H9 (cell line): ENCODE measurements at regions not wholly inside any gene's neighbourhood (a gene's known extent, or its start where the extent isn't known, plus 50 kb on each side); places are given as distances from the start of the nearest gene placed in this dataset.

Experiments used
- DNase-seq: peaks from one replicate; pipeline ENCODE4 v3.0.0-alpha.2; 2017
- H2AFZ ChIP-seq: one replicate; pipeline ENCODE4 v1.6.1; 2013; ENCODE audit warnings: mild to moderate bottlenecking, low read length, control low read depth, moderate library complexity
- H2AK5ac ChIP-seq: 2 replicates; pipeline ENCODE4 v1.6.1; 2013; ENCODE audit warnings: low read length, control low read depth, mixed read lengths; ENCODE audit not compliant: insufficient read length
- H2BK120ac ChIP-seq: one replicate; pipeline ENCODE4 v1.6.1; 2013; ENCODE audit warnings: low read depth, mild to moderate bottlenecking, low read length, control low read depth, inconsistent platforms; ENCODE audit not compliant: poor library complexity, severe bottlenecking
- H2BK12ac ChIP-seq: 2 replicates; pipeline ENCODE4 v1.6.1; 2013; ENCODE audit warnings: low read length, control low read depth, mixed read lengths, low read depth; ENCODE audit not compliant: insufficient read length
- H2BK15ac ChIP-seq: 2 replicates; pipeline ENCODE4 v1.6.1; 2013; ENCODE audit warnings: low read depth, low read length, control low read depth
- H2BK20ac ChIP-seq: one replicate; pipeline ENCODE4 v1.6.1; 2013; ENCODE audit warnings: low read depth, mild to moderate bottlenecking, low read length, control low read depth, inconsistent platforms; ENCODE audit not compliant: poor library complexity, severe bottlenecking
- H2BK5ac ChIP-seq: 2 replicates; pipeline ENCODE4 v1.6.1; 2013; ENCODE audit warnings: low read length, control low read depth, mixed read lengths; ENCODE audit not compliant: insufficient read length
- H3K14ac ChIP-seq: 2 replicates; pipeline ENCODE4 v1.6.1; 2013; ENCODE audit warnings: low read length, control low read depth; ENCODE audit not compliant: insufficient read depth
- H3K18ac ChIP-seq: 2 replicates; pipeline ENCODE4 v1.6.1; 2013; ENCODE audit warnings: low read depth, mild to moderate bottlenecking, mixed read lengths, low read length, control low read depth; ENCODE audit not compliant: insufficient read length
- H3K23ac ChIP-seq: 2 replicates; pipeline ENCODE4 v1.6.1; 2013; ENCODE audit warnings: low read length, control low read depth, mixed read lengths, low read depth; ENCODE audit not compliant: insufficient read length
- H3K23me2 ChIP-seq: 2 replicates; pipeline ENCODE4 v1.6.1; 2013; ENCODE audit warnings: low read depth, mild to moderate bottlenecking, mixed read lengths, low read length, control low read depth; ENCODE audit not compliant: insufficient read length, poor library complexity, severe bottlenecking
- H3K27ac ChIP-seq: 2 replicates; pipeline ENCODE4 v1.5.1; 2013; ENCODE audit warnings: low read length, control low read depth, mixed read lengths, low read depth; ENCODE audit not compliant: insufficient read length
- H3K27me3 ChIP-seq: 2 replicates; pipeline ENCODE4 v1.6.1; 2013; ENCODE audit warnings: low read length, control low read depth, inconsistent platforms; ENCODE audit not compliant: insufficient read depth
- H3K4ac ChIP-seq: 2 replicates; pipeline ENCODE4 v1.6.1; 2013; ENCODE audit warnings: low read depth, mild to moderate bottlenecking, control low read depth, inconsistent platforms, low read length, moderate library complexity
- H3K4me1 ChIP-seq: 2 replicates; pipeline ENCODE4 v1.6.1; 2013; ENCODE audit warnings: low read length, control low read depth, inconsistent platforms; ENCODE audit not compliant: insufficient read depth
- H3K4me2 ChIP-seq: 2 replicates; pipeline ENCODE4 v1.6.1; 2013; ENCODE audit warnings: low read length, control low read depth, mixed read lengths; ENCODE audit not compliant: insufficient read length, insufficient read depth
- H3K56ac ChIP-seq: 2 replicates; pipeline ENCODE4 v1.6.1; 2013; ENCODE audit warnings: low read depth, mild to moderate bottlenecking, mixed read lengths, low read length, control low read depth; ENCODE audit not compliant: insufficient read length
- H3K79me1 ChIP-seq: 2 replicates; pipeline ENCODE4 v1.6.1; 2013; ENCODE audit warnings: low read depth, mild to moderate bottlenecking, moderate library complexity, low read length, control low read depth, inconsistent platforms; ENCODE audit not compliant: insufficient read depth, poor library complexity, severe bottlenecking
- H3K79me2 ChIP-seq: 2 replicates; pipeline ENCODE4 v1.6.1; 2013; ENCODE audit warnings: low read length, control low read depth, inconsistent platforms; ENCODE audit not compliant: insufficient read depth
- H3K9ac ChIP-seq: 2 replicates; pipeline ENCODE4 v1.6.1; 2013; ENCODE audit warnings: low read length, control low read depth, mixed read lengths; ENCODE audit not compliant: insufficient read length; ENCODE audit errors: extremely low read depth
- H3K9me3 ChIP-seq: one replicate; pipeline ENCODE4 v1.6.1; 2013; ENCODE audit warnings: low read depth, low read length, inconsistent platforms; ENCODE audit not compliant: control insufficient read depth
- H3T11ph ChIP-seq: one replicate; pipeline ENCODE4 v1.6.1; 2013; ENCODE audit warnings: mild to moderate bottlenecking, low read length, control low read depth, inconsistent platforms
- H4K20me1 ChIP-seq: one replicate; pipeline ENCODE4 v1.6.1; 2013; ENCODE audit not compliant: control insufficient read depth, insufficient read length, insufficient read depth
- H4K5ac ChIP-seq: 2 replicates; pipeline ENCODE4 v1.6.1; 2013; ENCODE audit warnings: low read depth, mild to moderate bottlenecking, mixed read lengths, low read length, control low read depth; ENCODE audit not compliant: insufficient read length
- H4K8ac ChIP-seq: replicated peaks from 2 replicates; pipeline ENCODE4 v1.6.1; 2013; ENCODE audit warnings: low read length, control low read depth, mixed read lengths, low read depth; ENCODE audit not compliant: insufficient read length
- H4K91ac ChIP-seq: 2 replicates; pipeline ENCODE4 v1.6.1; 2013; ENCODE audit warnings: low read depth, mild to moderate bottlenecking, moderate library complexity, mixed read lengths, low read length, control low read depth; ENCODE audit not compliant: insufficient read length
- H3K27ac Mint-ChIP-seq, 3 experiments: 2 replicates in 2 of 3; 3 replicates in 1 of 3; pipeline ENCODE4 v1.8.0; 2020 to 2021; ENCODE audit warnings: mixed read lengths in 3 of 3, mild to moderate bottlenecking in 1 of 3, moderate library complexity in 1 of 3
- H3K27me3 Mint-ChIP-seq: 2 replicates; pipeline ENCODE4 v1.8.0; 2021; ENCODE audit warnings: low read depth, mild to moderate bottlenecking, moderate library complexity, mixed read lengths
- H3K36me3 Mint-ChIP-seq, 3 experiments: 2 replicates in 2 of 3; 3 replicates in 1 of 3; pipeline ENCODE4 v1.8.0; 2020 to 2021; ENCODE audit warnings: low read depth in 3 of 3, mixed read lengths in 3 of 3; ENCODE audit not compliant: insufficient read depth in 1 of 3
- H3K4me1 Mint-ChIP-seq, 2 experiments: 2 replicates each; pipeline ENCODE4 v1.8.0; 2020; ENCODE audit warnings: mixed read lengths in 2 of 2
- H3K4me3 Mint-ChIP-seq, 2 experiments: 2 replicates in 1 of 2; 3 replicates in 1 of 2; pipeline ENCODE4 v1.8.0; 2020 to 2021; ENCODE audit warnings: mild to moderate bottlenecking in 2 of 2, mixed read lengths in 2 of 2, moderate library complexity in 1 of 2
- H3K9me3 Mint-ChIP-seq, 2 experiments: 2 replicates in 1 of 2; 3 replicates in 1 of 2; pipeline ENCODE4 v1.8.0; 2020; ENCODE audit warnings: mild to moderate bottlenecking in 2 of 2, mixed read lengths in 2 of 2, moderate library complexity in 1 of 2
- WGBS: extraction: QIAGEN DNeasy Blood & Tissue Kit; methylation state at CpG from one replicate; pipeline ENCODE4 v1.1.7; 2013; ENCODE audit warnings: missing lambda C conversion rate, low lambda C conversion rate, mixed read lengths; ENCODE audit not compliant: insufficient read length; ENCODE audit errors: extremely low coverage; 5-methylcytosine and 5-hydroxymethylcytosine counted together
- TF ChIP-seq, protein P1 (sequence below): fragments of 200-600 bp; sonication (generic); conservative IDR thresholded peaks from 3 replicates; pipeline ENCODE4 v1.8.0; 2021; ENCODE audit warnings: antibody characterized with exemption, mild to moderate bottlenecking

DNA sequence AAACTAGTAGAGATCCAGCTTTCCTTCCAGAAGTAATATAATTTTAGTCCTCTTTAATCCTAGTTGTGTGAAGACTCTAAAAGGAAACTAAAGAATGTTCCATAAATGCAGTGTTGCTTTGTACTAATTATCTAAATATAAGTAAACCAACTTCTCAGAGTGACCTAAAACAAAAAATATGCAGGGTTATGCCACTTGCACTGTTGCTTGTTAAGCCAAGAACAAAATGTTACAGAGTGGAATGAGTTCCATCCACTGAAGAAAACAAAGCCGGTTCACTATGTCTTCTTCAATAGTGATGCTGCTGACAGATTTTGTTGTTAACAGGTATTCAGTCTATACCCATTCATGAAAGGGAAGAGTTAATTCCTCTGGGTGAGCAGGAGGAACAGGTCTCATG is 252.0 kb upstream of the DIAPH2 start:
- Mint-ChIP-seq H3K4me3 (no peak overlapping the region), H3K9me3 (no peaks in the 10 kb centered on the region; a peak in 1 of 5 replicates), H3K27me3 (peaks cover 15% of the 10 kb centered on the region), H3K27ac (no peak overlapping the region), H3K36me3 (peaks cover 0 to 4% (median 0%) of the 10 kb centered on the region in 3 experiments; a peak in 1 of 7 replicates), H3K4me1 (peaks cover 4 to 9% of the 10 kb centered on the region in 2 experiments; a peak in 3 of 4 replicates)
- TF ChIP-seq, protein P1, sequence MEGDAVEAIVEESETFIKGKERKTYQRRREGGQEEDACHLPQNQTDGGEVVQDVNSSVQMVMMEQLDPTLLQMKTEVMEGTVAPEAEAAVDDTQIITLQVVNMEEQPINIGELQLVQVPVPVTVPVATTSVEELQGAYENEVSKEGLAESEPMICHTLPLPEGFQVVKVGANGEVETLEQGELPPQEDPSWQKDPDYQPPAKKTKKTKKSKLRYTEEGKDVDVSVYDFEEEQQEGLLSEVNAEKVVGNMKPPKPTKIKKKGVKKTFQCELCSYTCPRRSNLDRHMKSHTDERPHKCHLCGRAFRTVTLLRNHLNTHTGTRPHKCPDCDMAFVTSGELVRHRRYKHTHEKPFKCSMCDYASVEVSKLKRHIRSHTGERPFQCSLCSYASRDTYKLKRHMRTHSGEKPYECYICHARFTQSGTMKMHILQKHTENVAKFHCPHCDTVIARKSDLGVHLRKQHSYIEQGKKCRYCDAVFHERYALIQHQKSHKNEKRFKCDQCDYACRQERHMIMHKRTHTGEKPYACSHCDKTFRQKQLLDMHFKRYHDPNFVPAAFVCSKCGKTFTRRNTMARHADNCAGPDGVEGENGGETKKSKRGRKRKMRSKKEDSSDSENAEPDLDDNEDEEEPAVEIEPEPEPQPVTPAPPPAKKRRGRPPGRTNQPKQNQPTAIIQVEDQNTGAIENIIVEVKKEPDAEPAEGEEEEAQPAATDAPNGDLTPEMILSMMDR = no peak
- Histone ChIP-seq H3K23me2 (no peaks in the 10 kb centered on the region), H2BK20ac (no peak overlapping the region), H3K14ac (no peak overlapping the region), H4K8ac (no peak overlapping the region), H3T11ph (no peak overlapping the region), H3K27me3 (no peaks in the 10 kb centered on the region), H3K23ac (no peak overlapping the region), H2BK5ac (no peak overlapping the region), H3K9me3 (no peaks in the 10 kb centered on the region), H3K27ac (no peak overlapping the region), H2BK15ac (no peak overlapping the region), H3K4me1 (no peaks in the 10 kb centered on the region; the same call in 1 of the 2 replicates), H3K4me2 (no peak overlapping the region), H4K20me1 (no peaks in the 10 kb centered on the region), H2AFZ (no peak overlapping the region), H3K79me1 (no peaks in the 10 kb centered on the region), H3K9ac (no peak overlapping the region), H4K91ac (no peak overlapping the region), H3K18ac (no peak overlapping the region), H2BK120ac (no peak overlapping the region), H3K79me2 (no peaks in the 10 kb centered on the region), H4K5ac (no peak overlapping the region), H2BK12ac (no peak overlapping the region), H3K4ac (no peak overlapping the region), H2AK5ac (no peak overlapping the region), H3K56ac (no peak overlapping the region)
- no CpG with 5 or more reads among the region's 1 CpG for WGBS
- no peak for DNase-seq
